AG08396 (cell line): ENCODE measurements at regions not wholly inside any gene's neighbourhood (a gene's known extent, or its start where the extent isn't known, plus 50 kb on each side); places are given as distances from the start of the nearest gene placed in this dataset.
"Not testable (repeated sequence)": the region's sequence is repeated elsewhere in the genome, so short reads cannot be mapped to it uniquely, and the experiment has no call there.

Source experiments
- DNase-seq: peaks from one replicate; pipeline ENCODE4 v3.0.0; 2012; ENCODE audit warnings: low spot score, mixed read lengths

DNA sequence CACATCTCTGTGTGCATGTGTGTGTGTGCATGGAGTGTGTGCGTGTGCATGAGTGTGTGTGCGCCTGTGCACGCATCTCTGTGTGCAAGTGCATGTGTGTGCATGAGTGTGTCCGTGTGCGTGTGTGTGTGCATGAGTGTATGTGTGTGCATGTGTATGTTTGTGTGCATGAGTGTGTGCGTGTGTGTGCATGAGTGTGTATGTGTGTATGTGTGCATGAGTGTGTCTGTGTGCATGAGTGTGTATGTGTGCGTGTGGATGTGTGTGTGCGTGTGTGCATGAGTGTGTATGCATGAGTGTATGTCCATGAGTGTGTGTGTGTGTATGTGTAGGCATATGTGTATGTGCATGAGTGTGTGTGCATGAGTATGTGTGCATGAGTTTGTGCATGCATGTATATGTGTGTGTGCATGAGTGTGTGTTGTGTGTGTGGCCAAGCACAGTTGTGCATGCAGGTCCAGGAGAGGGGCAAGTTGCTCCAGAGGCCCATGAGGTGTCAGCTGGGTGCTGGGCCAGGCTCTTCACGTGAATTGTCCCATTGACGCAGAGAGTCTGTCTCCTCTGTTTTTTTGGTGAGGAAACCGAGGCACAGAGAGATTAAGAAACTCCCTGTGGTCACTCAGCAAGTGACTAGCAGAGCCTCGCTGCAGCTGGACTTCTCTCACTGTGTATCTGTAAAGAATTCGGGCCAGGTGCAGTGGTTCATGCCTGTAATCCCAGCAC, 75.5 kb downstream of the ASB1 start:
- DNase-seq: no peak

DNA sequence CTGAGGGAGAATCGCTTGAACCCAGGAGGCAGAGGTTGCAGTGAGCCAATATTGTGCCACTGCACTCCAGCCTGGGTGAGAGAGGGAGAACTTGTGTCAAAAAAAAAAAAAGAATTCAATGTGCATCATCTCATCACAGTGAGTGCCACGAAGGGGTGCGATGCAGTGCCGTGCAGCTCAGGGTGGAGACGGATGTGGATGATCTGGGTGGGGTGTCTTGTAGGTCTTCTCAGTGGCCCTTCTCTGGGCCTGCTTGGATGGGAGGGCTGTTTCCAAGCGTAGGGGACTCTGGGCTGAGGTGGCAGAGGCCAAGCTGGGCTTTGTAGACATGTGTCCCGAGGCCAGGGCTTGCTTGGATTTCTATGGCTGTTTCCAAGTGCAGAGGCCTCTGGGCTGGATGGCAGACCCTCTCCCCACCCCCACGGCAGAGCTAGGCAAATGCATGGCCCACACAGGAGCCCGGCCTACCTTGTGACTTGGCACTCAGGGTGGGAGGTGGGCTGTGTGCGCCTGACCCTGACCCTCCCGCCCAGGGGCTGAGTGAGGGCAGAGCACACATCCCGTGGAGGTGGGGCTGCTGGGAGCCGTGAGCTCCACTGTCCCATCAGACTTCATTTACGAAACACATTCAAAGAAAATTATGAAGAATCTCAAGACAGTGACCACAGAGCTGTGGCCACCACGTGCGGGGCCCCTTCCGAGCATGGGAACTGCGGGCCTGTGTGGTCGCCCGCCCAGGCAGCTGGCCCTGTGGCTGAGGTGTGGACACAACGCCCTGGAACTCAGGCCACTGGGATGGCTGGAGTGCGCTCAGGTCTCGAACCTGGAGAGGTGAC, 76.4 kb downstream of the ASB1 start:
- DNase-seq: no peak

DNA sequence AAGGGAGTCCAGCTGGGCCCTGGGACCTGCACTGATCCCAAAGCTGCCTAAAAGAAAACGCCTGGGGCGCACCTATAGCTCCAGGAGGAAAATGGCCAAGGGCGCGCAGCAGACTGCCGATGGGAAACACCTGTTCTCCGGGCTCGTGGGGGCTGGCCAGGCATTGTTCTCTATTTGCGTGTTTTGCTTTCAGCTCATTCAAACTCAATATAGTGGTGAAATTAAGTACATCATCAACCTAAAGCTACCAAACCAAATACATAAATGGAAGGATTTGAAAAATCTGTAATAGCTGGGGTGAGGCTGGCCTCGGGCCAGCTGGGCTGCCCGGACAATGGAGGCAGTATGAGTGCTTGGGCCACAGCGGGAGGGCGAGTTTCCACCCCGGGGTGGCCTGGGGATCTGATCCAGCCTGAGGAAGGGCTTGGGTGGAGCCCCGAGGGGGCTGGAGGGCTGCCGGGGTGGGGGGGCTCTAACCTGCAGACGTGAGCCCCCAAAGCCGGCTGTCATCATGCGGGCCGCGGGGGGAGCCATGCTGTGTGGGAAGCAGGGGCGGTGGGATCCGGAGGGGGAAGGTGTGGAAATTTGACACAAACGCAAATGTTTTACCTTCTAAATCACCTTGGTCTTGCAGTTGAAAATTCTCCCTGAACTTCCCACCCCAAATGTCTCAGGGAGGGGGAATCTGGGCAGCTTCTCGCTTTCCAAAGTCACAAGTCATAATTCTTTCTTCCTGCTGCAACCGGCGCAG, 77.6 kb downstream of the ASB1 start:
- no peak for DNase-seq

DNA sequence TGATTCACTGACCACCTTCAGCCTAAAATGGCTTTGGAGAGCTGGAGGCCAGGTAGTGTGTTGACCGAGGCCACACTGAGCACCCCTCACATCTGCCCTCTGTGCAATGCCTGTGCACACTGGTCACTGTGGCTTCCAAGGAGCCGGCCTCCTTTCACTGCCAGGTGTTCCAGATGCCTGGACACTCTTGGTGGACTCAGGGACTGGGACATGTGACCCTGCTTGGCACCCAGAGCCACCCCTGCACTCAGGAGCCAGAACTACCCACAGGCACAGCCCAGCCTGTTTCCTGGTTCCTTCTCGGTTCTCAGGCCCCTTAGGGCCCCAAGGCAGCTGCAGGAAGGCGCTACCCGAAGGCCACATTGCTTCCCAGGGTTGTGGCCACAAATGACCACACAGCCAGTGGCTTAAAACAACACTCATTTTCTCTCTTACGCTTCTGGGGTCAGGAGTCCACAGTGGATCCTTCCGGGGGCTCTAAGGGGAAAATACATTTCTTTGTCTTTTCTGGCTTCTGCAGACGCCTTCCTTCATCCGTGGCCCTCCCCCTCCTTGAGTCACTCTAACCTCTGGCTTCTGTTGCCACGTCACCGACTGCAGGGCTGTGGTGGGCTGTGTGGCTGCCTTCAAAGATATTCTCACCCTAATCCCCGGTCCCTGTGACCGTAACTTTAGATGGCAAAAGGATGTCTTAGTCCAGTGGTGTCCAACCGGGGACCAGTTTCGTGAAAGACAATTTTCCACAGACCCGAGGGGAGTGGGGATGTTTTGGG, 78.6 kb downstream of the ASB1 start:
- DNase-seq: no peak

DNA sequence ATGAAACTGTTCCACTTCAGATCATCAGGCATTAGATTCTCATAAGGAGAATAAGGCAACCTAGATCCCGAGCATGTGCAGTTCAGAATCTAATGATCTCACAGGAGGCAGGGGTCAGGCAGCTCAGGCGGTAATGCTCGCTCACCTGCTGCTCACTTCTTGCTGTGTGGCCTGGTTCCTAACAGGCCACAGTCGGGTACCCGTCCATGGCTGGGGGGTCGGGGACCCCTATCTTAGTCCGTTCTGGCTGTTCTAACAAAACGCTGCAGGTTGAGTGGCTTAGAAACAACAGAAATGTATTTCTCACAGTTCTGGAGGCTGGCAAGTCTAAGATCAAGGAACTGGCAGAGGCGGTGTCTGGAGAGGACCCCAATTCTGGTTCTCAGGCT, 79.2 kb downstream of the ASB1 start:
- DNase-seq: no peak

DNA sequence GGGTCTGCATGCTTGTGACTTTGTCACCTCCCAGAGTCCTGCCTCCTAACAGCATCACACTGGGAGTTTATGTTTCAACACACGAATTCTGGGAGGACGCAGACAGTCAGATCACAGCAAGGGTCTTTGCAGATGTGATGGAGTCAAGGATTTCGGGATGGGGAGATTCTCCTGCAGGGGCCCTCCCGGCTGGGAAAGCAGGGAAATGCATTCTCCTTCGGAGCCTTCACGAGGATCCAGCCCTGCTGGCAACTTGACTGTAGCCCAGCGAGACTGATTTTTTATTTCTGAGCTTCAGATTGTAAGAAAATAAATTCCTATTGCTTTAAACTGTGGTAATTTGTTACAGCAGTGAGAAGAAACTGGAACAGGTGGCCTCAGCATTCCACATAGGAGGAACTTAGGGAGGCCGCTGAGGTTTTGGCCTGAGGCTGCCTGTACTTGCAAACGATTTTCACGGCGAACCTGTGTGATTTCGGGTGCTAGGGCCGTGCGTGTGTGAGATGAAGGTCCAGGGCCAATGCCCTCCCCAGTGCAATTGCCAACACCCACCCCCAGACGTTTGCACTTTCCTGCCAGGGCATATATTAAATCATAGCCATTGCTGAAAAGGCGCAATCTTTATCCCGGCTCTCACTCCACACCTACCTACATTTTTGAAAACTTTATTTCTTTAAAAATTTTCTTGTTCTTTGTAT, 79.8 kb downstream of the ASB1 start:
- no peak for DNase-seq

DNA sequence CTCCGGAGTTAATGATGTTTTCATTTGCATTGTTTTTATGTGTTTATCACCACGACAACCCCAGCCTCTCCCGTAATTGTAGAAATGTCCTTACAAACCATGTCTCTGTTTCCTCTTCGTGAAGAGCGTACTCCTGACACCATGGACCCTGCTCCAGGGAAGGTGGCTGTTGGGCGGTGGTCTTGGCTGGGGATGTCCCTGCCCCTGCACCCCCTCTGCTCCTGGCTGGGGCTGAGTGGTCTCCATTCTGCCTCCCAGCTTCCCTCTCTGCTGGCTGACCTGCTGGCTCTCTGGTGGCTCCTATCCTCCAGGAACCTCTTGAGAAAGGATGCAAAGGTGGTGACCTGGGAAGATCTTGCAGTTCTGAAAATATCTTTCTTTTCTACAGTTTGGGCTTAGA, 81.1 kb downstream of the ASB1 start:
- DNase-seq: no peak

DNA sequence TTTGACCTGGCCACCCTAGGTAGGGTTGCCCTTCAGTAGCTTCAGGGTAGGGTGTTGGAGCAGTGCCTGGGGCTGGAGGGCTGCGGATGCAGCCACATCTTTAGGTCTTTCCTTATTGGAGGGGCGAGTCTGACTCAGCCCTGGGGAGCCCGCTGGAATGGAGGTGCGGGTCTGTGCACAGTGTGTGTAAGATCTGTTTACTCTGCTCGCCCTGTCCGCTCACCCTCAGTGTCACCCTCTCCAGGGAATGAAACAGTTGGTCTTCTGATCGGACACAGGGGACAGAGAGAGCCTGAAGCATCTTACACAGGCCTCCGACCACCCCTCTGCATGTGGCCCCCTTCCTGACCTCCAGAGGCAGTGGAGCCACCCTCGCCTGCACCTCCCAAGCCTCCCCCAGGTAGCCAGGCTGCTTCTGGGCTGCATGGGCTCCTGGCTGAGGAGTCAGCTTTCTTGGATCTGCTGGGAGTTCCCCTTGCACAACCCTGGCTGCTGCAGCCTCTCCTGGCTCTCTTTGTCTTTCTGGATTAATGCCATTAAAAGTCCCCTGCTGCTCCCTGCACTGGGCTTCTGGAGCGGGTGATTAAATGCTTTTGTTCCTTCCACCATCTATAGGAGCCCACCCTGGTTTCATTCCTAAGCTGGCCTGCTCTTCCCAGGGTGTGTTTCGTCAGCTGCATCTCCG, 82.6 kb downstream of the ASB1 start:
- DNase-seq: no peak

DNA sequence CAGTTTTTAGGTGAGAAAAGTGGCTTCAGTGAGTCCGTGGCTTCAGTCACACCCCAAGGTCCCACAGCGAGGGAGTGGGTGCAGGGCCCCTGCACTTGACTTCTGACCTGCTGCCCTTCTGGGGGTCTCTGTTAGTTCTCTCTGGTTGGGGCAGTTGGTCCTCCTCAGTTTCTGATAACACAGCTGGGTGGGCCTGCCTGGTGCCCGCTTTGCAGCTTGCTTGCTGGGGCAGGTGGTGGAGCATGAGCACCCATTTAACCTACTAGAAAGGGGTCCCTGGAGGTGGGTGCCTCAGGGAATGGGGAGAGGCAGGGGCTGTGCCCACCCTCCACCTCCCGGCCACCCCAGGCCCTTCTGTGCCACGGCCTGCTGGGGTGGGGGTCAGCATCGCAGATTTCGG, 83.2 kb downstream of the ASB1 start:
- no peak for DNase-seq

DNA sequence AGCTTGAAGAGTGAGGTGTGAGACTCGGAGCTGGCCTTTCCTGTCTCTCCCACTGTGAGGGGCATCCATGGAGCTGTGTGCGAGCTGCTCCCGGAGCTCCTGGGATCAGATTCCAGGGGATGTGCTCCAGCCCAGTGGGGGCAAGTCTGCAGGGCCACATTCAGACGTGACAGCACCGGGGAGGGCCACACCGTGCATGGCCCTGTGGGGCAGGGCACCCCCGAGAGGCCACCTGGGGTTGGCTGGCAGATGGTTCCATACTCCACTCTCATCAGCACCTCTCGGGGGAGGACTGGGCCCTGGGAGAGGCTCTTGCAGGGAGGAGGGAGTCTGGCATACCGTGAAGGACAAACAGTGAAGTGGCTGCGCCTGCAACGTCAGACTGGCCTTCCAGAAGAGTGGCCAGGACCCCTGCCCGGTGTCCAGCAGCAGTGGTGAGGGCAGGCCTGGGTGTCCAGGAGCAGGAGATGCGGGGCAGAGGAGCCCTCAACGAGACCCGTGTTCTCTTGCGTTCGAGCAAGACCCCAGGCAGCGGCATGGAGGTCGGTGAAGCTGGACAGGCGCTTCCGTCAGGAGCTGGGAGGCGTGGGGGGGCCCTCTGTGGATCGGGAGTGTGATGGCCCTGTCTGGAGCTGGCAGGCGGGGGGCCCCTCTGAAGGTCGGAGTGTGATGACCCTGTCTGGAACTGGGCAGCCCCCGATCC, 84.3 kb downstream of the ASB1 start:
- no peak for DNase-seq

DNA sequence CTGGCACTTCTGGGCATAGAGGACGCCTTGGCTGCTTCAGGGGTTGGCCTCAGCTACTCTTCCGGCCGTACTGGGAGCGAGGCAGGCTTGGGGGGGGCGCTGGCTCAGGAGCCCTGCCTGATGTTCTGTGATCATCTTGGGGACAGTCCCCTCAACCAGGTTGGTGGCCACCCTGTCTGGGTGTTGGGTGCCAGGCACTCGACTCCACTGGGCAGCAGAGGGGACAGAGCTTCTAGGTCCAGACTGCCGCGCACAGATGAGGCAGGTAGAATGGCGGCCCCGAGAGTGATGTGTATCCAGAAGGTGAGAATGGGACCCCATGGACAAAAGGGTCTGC, 84.9 kb downstream of the ASB1 start:
- no peak for DNase-seq

DNA sequence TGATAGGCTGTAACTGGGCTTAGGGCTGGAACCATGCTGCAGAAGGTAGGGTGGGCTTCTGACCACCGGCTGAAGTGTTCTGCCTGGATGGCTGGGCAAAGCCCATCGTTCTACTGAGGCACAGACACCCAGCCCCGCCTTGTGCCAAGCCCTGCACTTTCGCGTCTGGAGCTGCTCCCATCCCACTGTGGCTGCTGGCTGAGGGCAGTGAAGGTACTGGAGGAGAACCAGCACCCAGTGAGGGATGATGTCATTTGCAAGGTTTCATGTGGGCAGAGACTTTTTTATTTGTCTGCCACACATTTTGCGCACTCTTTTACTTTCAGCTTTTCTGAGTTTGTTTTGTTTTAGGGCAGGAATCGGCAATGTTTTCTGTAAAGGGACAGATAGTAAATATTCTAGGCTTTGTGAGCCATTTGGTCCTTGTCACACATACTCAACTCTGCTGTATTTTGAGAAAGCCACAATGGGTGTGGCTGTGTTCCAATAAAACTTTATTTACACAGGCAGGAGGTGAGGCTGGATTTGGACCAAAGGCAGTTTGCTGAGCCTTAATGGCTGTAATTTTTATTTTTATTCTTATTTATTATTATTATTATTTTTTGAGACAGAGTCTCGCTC, 85.6 kb downstream of the ASB1 start:
- DNase-seq: no peak

DNA sequence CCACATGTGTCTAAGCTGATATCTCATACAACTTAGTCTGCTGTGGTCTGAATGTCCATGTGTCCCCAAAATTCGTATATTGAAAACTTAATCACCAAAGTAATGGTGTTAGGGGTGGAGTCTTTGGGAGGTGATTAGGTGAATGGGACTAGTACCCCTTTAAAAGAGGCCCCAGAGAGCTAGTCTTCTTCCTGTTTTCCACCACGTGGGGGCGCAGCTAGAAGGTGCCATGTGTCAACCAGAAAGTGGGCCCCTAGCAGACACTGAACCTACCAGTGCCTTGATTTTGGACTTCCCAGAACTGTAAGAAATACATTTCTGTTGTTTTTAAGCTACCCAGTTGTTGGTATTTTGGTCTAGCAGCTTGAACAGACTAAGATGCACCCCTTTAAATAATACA, 86.6 kb downstream of the ASB1 start:
- DNase-seq: peak; percentile 76

DNA sequence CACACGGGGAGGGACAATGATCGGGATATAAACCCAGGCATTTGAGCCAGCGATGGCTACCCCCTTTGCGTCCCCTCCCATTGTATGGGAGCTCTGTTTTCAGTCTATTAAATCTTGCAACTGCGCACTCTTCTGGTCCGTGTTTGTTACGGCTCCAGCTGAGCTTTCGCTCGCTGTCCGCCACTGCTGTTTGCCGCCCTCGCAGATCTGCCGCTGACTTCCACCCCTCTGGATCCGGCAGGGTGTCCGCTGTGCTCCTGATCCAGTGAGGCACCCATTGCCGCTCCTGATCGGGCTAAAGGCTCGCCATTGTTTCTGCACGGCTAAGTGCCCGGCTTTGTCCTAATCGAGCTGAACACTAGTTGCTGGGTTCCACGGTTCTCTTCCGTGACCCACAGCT, 87.3 kb downstream of the ASB1 start:
- DNase-seq: not testable (repeated sequence)

DNA sequence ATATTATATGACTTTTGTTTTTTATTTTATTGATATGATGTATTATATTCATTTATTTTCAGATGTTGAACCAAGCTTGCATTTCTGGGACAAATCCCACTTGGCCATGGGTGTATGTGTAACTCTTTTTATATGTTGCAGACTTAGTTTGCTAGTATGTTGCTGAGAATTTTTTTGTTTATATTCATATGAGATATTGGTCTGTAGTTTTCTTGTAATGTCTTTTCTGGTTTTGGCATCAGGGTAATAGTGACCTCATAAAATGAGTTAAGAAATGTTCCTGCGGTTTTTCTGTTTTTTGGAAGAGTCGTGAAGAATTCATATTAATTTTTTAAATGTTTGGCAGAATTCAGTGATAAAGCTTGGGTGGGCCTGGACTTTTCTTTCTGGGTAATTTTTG, 88.7 kb downstream of the ASB1 start:
- no peak for DNase-seq

DNA sequence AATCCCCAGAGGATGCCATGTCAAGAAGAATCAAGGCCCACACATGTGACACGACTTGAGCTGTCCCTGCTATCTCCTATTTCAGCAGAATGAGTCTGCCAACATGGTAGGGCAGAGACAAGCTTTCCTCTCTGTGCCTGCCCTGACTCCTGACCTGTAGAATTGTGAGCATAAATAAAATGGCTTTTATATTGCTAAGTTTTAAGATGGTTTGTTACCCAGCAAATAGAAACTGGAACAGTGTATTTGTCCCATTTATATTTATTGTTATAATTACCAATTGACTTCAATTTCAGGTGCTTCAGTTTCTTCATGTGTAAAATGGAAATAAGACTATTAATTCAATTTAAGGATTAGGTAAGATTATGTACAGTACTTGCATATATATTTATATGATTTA, 90.5 kb downstream of the ASB1 start:
- DNase-seq: no peak

DNA sequence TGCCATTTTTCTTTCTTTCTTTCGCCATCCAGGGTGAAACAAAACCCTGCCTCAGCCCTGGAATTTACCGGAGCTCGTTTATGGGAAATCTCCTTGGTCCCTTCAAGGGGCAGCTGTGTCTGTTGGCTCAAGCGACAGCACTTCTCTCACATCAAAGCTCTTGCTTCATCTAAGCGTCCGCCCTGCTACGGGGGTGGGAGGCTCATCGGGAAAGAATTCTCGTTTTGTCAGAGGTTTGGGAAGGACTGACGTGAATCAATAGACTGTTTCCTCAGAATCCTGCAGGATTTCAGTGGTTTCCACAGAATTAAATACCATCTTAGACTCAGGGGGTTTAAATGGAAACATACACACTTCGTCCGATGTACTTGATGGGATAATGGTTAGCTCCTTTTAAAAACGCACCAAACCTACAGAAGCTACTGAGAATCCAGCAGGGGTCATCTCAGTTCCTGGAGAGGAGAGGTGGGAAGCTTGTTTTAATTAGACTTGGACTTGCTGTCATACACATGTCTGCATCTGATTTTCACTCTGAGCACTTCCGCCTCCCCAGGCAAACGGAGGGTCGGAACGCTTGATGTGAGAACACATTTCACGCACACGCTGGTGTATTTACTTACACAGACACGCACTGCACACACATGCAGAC, 91.6 kb downstream of the ASB1 start:
- peak; percentile 85 for DNase-seq

DNA sequence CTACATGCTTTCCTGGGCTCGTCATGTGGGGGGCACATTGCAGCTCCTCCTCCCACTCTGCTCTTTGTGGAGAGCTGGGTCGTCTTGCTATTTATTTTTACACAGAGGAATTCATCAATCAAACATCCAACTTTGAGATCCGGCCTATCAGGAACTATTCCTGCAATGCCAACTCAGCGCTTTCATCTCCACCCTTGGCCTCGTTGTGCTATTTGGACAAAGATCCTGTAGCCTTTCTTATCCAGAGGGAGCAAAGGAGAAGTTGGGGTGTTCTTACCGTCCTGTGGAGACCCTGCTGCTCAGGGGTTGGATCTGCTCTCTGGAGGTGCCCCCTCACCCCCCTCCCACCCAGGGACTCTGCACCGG, 92.1 kb downstream of the ASB1 start:
- DNase-seq: no peak

DNA sequence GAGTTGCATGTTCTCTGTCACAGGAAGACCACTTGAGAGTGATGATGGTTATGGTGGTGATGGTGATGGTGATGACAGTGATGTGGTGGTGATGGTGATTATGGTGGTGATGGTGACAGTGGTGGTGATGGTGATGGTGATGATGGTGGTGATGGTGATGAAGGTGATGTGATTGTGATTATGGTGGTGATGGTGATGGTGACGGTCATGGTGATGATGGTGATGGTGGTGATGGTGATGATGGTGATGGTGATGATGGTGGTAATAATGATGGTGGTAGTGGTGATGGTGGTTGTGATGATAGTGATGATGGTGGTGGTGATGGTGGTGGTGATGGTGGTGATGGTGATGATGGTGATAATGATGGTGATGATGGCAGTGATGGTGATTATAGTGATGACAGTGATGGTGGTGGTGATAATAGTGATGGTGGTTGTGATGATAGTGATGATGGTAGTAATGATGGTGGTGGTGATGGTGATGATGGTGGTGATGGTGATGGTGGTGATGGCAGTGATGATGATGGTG, 93.7 kb downstream of the ASB1 start:
- DNase-seq: no peak
